Esophagus muscularis mucosa (tissue), 4 donors: ENCODE measurements at regions not wholly inside any gene's neighbourhood (a gene's known extent, or its start where the extent isn't known, plus 50 kb on each side); places are given as distances from the start of the nearest gene placed in this dataset.

Experiments
- EP300 ChIP-seq: sonication (generic); formaldehyde crosslinking; IDR thresholded peaks from one replicate; pipeline ENCODE4 v1.6.1; 2017; ENCODE audit warnings: antibody characterized with exemption
- POLR2AphosphoS5 ChIP-seq, 2 donors: sonication (generic); formaldehyde crosslinking; IDR thresholded peaks; one replicate each; pipeline ENCODE4 v1.6.1; 2017; ENCODE audit warnings: antibody characterized with exemption in 2 of 2
- TF ChIP-seq, protein P1 (sequence below), 3 experiments: fragments of 200-600 bp in 2 of 3; fragments of 450-650 bp in 1 of 3; sonication (generic) in 2 of 3; IDR thresholded peaks; one replicate each; pipeline ENCODE4 v1.5.1; 2017 to 2019; ENCODE audit warnings: antibody characterized with exemption in 3 of 3, mild to moderate bottlenecking in 2 of 3, moderate library complexity in 1 of 3

DNA sequence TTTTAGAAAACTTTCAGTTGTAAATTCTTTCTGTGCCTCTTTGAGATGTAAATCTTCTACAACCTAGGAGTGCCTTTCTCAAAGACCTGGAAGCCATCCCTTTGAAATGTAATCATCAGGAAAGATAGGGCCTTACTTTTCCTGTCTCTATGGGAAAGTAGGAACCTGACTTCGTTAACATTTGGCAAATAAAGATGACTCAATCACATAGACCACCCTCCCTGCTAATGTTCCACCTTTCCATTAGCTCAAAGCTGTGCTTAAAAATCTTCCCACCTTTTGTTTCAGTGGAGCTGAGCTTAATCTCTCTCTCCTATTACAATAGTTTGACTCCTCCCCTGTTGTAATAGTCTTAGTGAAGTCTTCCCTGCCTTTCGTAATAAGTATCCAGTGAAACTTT is 247.7 kb downstream of the OLFM4 start:
- no peak for TF ChIP-seq EP300
- TF ChIP-seq, protein P1, sequence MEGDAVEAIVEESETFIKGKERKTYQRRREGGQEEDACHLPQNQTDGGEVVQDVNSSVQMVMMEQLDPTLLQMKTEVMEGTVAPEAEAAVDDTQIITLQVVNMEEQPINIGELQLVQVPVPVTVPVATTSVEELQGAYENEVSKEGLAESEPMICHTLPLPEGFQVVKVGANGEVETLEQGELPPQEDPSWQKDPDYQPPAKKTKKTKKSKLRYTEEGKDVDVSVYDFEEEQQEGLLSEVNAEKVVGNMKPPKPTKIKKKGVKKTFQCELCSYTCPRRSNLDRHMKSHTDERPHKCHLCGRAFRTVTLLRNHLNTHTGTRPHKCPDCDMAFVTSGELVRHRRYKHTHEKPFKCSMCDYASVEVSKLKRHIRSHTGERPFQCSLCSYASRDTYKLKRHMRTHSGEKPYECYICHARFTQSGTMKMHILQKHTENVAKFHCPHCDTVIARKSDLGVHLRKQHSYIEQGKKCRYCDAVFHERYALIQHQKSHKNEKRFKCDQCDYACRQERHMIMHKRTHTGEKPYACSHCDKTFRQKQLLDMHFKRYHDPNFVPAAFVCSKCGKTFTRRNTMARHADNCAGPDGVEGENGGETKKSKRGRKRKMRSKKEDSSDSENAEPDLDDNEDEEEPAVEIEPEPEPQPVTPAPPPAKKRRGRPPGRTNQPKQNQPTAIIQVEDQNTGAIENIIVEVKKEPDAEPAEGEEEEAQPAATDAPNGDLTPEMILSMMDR (IDR thresholded peaks at IDR 0.05), result no peak
- TF ChIP-seq POLR2AphosphoS5 (IDR thresholded peaks at IDR 0.05), result no peak
